Kidney tubule cell (primary cell): ENCODE measurements at regions not wholly inside any gene's neighbourhood (a gene's known extent, or its start where the extent isn't known, plus 50 kb on each side); places are given as distances from the start of the nearest gene placed in this dataset.

Experiments used
- DNase-seq: peaks from one replicate; pipeline ENCODE4 v3.0.0-alpha.2; 2018; ENCODE audit warnings: low spot score

DNA sequence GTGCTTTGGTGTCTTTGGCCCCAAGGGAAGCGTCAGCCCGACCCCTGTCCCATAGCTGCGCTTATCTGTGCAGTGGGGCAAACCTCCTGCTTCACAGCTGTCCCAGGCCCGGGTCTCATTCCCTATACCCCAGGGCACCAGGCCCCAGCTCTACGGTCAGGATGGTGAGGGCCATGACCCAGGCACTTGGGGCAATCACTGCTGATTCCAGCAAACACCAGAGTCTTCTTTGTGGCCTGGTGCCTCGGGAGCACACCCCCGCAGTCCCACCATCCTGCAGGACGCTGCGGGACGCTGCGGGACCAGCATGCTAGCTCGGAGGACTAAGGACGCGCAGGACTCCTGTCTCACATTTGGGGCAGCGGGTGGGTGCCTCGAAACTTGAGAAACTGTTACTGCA is 116.9 kb upstream of the HDAC4 start:
- no peak for DNase-seq

DNA sequence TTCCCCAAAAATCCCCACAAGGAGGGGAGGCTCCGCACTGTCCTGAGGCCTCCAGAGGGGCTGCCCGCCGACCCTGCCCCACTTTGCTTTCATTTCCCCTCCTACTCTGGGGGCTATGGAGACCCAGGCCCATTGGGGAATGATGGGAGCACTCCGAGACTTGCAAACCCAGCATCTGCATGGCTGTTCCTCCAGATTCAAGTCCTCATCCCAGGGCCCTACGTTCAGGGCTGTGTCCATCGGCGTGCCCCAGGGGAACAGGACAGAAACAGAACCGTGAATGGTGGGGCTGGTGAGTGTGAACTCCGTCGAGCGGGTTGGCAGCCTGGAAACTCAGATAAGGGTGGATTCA is 116.1 kb upstream of the HDAC4 start:
- DNase-seq, result no peak

DNA sequence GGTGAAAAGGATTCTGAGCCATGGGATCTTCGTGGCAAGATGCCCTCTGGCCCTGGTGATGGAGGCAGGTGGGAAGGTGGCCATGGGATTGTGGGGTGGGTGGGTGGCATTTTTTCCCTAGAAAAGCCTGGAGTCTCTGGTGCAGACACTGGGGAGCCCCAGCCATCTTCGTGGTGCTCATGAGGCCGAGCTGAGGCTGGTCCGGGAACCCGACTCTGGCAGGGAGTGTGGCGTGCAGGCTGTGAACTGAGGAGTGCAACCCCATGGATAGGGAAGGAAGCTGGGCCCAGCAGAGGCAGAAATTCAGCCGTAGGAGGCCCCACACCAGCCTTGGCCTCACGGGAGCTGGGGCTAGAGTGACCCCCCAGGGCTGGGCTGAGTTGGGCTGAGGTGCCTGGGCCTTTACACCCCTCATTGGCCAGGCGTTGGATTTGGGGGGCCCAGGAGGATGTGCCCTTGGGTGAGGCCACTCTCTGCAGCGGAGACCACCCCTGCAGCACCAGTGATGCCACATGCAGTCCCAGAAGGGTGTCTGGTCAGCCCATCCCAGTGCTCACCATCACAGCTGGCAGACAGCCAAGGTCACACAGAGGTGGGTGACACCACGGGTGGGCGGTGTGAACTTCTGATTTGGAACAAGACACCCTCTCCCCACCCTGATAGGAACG is 115.6 kb upstream of the HDAC4 start:
- no peak for DNase-seq

DNA sequence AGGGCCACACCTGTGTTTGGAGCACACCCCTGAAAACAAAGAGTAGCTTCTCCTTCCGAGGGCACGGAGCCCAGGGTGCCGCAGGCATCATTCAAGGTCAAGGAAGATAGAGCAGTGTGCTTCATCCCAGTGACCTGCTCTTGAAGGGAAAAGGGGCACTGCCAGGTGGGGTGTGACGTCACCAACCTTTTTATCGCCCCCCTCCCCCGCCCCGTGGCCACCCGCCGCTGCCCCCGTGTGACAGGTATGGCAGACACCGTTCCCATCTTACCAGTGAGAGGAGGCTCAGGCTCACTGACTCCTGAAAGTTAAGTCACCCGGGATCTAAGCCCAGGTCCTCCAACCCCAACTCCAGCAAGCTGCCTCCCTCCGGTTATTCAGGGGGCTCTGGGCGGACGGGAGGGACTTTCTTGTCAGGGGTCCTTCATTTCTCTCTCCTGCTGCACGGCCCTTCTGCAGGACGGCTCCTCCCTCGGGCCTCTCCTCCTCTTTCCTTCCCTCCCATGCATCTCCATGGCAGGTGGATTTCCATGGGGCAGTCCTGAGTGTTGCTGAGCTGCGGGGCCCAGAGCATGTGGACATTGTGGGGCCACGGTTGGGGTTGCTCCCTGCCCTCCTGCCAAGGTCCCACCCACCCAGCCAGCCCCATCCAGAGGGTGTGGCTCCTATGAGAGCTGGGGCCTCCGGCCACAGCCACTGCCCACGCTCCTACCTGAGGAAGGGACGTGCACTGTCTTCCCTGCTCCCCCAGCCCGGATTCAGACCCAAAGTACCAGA is 114.1 kb upstream of the HDAC4 start:
- no peak for DNase-seq

DNA sequence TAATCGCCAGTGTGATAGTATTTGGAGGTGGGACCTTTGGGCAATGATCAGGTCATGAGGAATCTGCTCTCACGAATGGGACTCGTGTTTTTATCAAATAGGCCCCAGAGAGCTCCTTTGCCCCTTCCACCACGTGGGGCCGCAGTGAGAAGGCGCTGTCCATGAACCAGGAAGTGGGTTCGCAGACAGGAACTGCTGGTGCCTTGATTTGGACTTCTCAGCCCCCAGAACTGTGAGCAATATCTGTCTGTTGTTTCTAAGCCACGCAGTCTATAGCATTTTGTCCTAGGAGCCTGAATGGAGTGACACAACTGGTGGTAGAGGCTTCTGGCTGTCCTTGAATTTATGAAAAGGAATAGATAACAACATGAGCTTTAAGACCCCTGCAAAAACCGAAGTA is 111.2 kb upstream of the HDAC4 start:
- DNase-seq, result no peak

DNA sequence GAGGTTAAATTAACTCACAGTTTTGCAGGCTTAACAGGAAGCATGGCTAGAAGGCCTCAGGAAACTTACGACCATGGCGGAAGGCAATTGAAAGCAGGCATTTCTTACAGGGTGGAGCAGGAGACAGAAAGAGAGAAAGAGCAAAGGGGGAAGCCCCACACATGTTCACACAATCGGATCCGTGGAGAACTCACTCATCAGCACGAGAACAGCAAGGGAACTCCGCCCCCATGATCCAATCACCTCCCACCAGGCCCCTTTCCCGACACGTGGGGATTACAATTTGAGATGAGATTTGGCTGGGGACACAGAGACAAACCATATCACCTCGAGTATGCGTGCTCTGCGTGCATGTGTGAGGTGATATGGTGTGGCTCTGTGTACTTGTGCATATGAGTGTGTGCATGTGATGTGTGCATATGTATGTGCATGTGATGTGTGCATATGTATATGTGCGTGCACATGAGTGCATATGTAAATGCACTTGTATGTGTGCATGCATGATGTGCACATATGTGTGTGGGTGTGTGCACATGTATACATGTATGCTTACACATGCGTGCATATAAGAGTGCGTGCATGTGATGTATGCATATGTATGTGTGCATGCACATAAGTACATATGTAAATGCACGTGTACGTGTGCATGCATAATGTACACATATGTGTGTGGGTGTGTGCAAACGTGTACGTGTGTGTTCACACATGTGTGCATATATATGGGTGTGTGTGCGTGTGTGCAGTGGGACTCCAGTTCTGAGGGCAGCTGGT is 108.7 kb upstream of the HDAC4 start:
- no peak for DNase-seq

DNA sequence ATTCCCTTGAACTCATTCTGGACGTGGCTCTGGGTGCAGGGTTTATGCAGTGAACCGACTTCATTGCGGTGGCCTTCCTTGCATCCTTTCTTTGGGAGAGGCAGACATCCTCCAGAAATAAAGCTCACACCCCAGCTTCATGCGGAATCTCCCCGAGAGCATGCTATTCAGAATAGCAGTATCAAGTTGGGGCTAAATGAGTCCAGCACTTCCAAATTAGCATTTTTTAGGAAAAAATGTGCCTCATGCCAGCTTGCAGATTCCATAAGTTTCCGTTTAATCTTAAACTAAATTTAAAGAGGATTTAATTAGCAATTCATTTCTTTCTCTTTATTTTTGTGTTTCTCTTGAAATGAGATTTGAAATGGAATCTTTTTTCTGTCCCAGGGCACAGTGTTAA is 107.4 kb upstream of the HDAC4 start:
- no peak for DNase-seq

DNA sequence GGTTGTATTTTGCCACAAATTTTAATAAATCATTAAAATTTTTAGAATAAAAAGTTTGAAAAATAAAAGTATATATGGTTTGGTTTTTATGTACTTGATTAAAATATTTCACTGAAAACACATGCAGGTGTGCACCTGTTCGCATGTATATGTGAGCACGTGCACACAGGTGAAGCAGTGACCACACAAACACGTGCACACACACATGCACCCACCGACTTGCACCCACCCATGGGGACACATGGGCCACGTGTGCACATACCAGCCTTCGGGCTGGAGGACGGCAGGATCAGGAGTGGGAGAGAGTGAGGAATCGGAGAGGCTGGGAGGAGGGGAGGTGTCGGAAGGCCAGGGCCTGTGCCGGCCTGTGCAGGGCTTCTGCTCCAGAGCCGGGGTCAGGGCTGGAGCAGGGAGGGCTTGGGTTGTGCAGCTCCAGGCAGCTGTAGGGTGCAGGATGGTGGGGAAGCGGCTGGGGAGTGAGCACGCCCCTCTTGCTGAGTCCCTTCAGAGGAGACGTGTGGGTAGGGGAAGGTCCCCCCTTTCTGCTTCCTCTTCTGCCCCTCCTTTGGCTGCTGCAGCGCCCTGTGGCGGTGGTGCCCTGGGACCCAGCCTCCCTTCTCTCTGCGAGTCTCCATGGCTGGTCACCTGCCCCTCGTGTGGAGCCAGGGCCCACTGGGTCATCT is 106.9 kb upstream of the HDAC4 start:
- DNase-seq, result no peak

DNA sequence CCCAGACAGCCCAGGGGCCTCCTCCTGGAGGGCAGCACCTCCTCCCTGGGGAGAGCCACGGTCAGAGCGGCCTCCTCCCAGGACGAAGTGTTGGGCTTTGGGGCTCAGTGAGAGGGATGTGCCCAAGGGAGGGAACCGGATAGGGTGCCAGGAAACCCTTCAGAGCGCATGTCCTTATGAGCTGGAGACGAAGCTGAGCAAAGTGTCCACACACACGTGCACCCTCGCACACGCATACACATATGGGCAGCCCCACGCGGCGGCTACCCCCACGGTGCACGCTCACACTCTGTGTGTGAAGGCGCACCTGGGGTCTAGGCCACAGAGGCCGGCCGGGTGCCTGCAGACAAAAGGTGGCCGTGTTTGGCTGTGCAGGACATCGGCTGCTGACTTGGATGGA is 106.1 kb upstream of the HDAC4 start:
- no peak for DNase-seq

DNA sequence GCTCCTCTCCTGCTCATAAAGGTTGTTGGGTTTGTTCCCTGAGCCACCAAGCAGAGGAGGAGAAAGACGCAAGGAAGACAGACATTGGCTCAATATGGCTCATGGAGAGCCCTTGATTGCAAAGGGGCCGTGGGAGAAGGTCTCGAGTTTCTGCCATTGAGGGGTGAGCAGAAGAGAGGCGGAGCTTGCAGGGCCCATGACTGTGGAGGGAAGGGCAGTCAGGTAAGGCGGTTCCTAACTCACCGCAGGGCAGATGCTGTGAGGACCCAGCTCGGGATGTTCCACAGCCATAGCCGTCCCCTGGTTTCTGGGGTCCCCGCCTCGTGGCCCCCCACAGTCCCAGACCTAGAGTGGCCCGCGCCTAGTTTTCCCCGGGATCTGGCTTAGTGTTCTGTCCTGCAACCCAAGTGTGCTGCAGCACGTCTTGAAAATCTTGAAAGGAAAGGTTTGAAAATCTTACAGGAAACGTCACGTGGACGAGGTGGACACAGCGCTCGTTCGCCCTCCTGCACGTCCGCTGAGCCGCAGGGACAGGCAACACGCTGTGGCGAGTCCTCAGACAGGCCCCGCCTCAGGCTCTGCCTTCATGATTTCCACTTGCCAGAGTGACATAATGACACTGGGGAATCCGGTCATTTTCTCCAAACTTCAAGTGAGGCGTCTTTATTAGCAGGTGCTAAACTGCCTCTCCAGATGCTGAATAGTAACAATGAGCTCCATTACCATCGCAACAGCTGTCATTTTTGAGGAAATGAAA is 105.5 kb upstream of the HDAC4 start:
- no peak for DNase-seq

DNA sequence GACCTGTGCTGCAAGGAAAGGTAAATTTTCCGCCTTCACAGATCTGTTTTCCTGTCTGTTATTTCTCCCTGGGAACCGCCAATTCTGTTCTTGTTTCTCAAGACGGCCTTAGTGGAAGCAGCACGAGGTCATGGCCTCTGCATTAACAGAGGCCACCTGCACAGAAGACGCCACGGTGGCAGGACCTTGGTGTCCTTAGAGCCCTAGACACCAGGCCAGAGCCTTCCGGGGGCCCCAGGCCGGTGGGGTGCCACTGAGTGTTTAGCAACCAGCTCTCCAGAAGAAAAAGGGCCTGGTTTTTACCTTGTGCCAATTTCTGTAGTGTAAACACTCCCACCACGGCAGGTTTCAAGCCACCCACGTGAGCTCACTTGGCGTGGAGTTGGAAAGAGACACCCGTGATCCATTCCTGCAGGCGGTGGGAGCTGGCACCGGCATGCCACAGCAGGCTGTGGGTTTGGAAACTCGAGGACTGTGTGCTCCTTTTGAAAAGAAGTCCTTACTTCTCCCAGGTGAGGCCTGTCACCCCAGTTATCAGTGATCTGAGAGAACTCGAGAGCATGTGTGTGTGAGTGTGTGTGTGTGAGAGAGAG is 103.9 kb upstream of the HDAC4 start:
- DNase-seq, result no peak

DNA sequence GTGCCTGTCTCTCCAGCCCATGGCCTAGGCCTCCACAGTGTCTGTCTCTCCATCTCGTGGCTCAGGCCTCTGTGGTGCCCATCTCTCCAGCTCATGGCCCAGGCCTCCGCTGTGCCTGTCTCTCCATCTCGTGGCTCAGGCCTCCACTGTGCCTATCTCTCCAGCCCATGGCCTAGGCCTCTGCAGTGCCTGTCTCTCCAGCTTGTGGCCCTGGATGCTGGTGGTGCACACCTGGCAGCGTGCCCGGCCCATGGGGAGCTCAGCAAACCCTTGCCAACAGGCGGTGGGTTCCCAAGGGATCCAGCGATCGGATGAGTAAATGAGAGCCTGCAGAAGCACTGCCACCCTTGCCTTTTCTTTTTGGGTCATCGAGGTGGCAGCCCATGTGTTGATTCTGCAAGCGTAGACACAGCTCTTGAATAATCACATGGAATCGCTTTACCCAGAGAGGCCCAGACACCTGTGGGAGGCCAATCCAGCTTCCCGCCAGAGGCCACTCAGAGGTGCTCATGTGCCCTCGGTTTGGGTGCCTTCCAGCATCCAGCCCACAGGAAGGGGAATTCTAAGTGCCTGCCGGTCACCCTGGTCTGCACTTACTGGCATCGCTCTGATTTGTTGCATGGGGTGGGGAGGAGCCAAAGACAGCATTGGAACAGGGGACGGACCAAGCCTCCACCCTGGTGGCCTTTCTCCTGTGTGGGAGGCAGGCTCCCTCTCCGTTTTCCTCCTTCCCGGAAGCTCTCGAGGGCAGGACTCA is 101.8 kb upstream of the HDAC4 start:
- DNase-seq, result no peak

DNA sequence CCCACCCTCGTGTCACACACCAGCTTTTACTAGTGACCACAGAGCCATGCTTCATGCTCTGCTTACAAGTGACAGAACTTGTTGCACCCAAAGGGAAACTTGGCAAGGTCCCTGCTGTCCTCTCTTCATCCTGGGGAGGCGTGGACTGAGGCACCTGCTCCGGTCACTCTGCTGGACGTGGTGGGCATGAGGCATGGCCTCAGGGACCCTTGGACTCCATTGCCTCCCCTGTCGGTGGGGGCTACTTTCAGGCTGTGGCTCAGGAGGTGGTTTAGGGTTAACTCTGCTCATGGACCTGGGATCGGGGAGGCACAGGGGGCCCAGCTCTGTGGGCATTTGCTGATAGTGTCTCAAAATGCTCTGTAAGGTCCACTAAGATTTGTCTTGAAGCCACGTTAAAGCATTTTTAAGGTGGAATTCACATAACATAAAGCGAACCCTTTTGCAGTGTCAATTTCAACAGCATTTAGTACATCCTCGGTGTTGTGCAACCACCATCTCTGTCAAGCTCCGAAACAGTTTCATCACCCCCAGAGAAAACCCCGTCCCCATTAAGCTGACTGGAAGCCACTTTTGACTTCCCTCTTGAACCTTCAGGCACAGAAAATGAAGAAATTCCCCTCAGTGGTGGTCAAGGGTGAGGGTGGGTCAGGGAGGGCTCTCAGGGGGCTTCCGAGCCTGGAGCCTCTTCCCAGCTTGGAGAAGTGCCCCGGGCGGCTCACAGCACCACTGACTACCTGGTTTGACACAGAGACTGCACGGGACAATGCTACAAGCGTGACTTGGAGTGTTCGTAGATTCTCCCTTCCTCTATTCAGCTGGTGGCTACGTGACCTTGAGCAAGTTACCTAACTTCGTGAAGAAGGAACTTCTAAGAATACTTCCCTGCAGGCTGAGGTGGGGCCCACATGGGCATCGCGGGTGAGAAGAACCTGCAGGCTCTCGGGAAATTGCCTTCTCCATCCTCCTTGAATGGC is 100.0 kb upstream of the HDAC4 start:
- DNase-seq, result no peak

DNA sequence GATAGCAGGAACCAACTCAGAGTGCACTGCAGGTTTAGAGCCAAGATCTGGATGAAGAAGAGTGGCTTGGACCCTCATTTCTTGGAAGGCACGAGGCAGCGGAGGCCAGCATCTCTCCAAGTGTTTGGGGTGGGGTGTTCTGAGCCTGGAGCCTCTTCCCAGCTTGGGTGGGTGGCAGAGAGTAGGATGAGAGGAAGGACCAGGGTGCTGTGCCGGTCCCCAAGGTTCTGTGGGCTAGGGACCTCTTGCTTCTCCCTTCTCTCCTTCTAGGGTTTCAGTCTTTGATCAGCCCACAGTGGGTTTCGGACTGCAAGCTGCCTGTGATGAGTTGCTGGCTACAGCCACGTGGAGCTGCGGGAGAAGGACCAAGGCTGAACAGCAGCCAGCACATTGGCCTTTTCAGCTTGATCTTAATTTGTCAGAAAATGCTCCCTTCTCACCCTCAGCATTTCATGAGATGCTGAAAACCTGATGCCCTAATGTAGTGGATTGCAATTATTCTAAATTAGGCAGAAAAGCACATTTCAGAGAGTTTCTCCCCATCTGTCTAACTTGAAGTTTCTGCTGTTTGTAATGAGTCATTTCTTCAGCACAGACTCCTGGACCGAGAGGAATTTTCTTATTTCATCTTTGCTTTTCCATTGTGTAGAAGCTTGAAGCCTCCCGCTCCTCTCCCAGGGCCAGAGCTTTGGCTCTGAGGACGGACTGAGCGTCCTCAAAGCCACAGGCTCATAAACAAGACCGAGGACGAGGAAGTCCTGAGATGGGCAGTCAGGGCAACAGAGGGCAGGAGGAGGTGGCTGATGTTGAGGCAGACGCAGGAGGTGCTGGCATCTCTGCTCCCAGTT is 99.1 kb upstream of the HDAC4 start:
- no peak for DNase-seq

DNA sequence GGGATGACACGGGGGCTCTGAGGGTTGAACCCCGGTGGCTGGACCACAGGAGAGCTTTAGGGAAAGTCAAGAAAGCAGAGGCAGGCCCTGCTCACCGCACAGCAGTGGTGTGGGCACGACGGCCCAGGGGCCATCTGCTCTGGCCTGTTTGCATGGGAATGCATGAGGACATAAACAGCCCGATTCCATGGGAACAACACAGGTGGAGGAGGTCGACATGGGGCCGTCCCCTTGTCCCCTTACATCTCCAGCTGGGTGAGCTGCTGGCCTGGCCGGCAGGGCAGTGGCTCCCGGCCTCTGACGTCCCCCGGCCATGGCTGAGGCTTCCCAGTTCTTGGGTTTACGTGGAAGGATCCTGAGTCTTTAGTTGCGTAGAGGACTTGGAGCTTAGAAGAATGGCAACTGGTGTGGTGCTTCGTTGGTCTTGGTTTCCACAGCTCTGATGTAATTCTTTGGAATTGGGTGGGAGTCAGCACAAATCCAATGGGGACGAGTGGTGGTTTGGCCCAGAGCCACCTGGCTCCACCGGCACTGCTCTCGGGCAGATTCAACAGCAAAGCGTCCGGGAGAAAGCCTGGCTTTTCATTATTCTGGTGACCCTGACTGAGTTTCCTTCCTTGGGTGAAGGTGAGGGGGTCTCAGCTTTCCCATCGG is 98.3 kb upstream of the HDAC4 start:
- DNase-seq, result no peak

DNA sequence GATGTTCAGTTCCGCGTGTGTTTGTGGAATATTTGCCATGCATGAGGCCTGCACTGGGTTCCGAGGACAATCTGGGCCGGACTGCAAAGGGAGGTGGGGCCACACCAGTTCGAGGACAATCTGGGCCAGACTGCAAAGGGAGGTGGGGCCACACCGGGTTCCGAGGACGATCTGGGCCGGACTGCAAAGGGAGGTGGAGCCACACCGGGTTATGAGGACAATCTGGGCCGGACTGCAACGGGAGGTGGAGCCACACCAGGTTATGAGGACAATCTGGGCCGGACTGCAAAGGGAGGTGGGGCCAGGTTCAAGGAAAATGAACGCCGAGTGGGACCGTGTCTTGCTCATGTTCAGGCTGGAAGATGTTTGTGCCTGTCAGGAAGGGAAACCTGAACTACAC is 97.8 kb upstream of the HDAC4 start:
- DNase-seq, result no peak

DNA sequence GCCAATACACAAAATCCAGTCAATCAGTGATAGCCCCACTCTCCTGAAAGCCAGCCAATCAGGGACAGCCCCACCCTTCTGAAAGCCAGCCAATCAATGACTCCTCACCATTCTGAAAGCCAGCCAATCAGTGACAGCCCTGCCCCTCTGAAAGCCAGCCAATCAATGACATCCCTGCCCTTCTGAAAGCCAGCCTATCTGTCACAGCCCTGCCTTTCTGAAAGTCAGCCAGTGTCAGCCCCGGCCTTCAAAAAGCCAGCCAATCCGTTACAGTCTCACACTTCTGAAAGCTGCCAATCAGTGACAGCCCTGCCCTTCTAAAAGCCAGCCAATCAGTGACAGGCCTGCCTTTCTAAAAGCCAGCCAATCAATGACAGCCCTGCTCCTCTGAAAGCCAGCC is 95.9 kb upstream of the HDAC4 start:
- no peak for DNase-seq

DNA sequence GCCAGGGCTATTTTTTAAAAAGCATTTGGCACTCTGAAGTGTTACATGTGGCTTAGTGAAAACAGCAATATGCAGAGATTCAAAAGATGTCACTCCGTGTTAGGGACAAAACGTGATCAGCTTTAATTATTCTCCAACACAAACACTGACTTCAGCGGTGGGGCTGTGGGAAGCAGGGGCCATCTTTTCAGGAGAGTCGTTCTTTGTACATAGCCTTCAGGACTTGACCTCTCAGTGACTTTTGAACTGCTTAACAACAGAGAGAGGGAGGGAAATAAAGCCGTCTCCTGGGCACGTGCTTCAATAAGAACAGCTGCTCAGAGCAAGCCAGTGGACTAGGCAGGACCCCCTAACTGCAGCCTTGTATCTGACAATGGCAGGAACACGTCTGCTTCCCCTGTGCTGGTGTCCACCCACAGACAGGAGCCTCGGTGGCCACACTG is 95.0 kb upstream of the HDAC4 start:
- DNase-seq, result no peak
